ENCODE measurements at regions not wholly inside any gene's neighbourhood (a gene's known extent, or its start where the extent isn't known, plus 50 kb on each side); places are given as distances from the start of the nearest gene placed in this dataset.

DNA sequence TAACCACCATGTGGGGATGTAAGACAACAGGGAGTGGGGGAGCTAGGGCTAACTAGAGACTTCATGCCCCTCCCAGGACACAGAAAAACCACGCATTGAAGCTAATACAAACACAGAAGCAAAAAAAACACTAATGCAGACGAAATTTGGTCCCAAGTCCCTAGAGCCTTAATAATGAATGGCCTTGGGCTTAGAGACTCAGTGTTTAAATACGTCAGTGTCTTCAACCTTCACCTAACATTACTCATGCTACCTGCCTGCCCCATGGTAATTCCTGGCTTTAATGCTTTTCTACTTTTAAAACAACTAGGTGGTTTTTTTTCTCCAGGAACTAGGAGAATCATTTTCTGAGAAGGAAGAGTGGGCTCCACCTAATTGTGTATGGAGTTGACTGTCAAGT is 64.1 kb upstream of the ITSN2 start:
- DNase-seq (ENCODE audit: extremely low spot score), result no peak
- Histone ChIP-seq H3K27me3 (no peaks in the 10 kb centered on the region), H3K36me3 (no peaks in the 10 kb centered on the region), H3K9me3 (peaks cover 0 to 8% (median 0%) of the 10 kb centered on the region in 4 donors), H3K4me3 (no peak overlapping the region), H3K4me1 (peaks cover 0 to 17% (median 14%) of the 10 kb centered on the region in 4 donors), H3K27ac (replicated peaks in 1 of 4) (no peak overlapping the region)
- 84% methylated on average over 3 of the region's 3 CpGs for WGBS
- TF ChIP-seq EP300 (IDR thresholded peaks at IDR 0.05), result no peak
- TF ChIP-seq POLR2A (IDR thresholded peaks at IDR 0.05; ENCODE audit: low read depth), result no peak
- TF ChIP-seq POLR2AphosphoS5 (IDR thresholded peaks at IDR 0.05), result no peak
- TF ChIP-seq, protein P1, sequence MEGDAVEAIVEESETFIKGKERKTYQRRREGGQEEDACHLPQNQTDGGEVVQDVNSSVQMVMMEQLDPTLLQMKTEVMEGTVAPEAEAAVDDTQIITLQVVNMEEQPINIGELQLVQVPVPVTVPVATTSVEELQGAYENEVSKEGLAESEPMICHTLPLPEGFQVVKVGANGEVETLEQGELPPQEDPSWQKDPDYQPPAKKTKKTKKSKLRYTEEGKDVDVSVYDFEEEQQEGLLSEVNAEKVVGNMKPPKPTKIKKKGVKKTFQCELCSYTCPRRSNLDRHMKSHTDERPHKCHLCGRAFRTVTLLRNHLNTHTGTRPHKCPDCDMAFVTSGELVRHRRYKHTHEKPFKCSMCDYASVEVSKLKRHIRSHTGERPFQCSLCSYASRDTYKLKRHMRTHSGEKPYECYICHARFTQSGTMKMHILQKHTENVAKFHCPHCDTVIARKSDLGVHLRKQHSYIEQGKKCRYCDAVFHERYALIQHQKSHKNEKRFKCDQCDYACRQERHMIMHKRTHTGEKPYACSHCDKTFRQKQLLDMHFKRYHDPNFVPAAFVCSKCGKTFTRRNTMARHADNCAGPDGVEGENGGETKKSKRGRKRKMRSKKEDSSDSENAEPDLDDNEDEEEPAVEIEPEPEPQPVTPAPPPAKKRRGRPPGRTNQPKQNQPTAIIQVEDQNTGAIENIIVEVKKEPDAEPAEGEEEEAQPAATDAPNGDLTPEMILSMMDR (IDR thresholded peaks at IDR 0.05), result no peak
- intact Hi-C loops (cut with DNase I), result no loop called here

DNA sequence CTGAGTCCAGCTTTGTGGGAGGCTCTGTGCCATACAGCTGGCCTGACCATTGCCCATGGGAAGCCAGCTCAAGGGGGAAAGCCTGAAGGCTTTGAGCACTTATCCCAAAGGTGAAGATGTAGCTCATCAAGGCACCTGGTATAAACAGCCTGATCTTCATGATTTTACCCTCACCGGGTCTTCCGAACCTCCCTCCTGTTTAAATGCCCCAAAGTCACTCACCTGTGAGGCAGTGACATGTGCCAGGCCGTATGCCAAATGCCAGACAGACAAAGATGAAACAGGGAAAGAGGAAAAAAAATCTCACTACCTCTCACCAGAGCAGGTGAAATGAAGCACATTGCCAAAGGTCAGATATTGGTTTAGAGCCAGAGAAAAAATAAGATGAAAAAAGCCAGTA is 62.8 kb upstream of the ITSN2 start:
- DNase-seq (ENCODE audit: extremely low spot score), result no peak
- intact Hi-C loops (cut with DNase I), result no loop called here
- Histone ChIP-seq H3K27ac (replicated peaks in 1 of 4) (no peak overlapping the region), H3K9me3 (peaks cover 0 to 8% (median 0%) of the 10 kb centered on the region in 4 donors), H3K4me1 (peaks cover 0 to 12% (median 9%) of the 10 kb centered on the region in 4 donors), H3K27me3 (no peaks in the 10 kb centered on the region), H3K4me3 (no peak overlapping the region), H3K36me3 (no peaks in the 10 kb centered on the region)
- WGBS, result 77% methylated on average over 3 of the region's 3 CpGs
- no peak for TF ChIP-seq POLR2AphosphoS5 (IDR thresholded peaks at IDR 0.05)
- TF ChIP-seq, protein P1 (IDR thresholded peaks at IDR 0.05), result no peak
- TF ChIP-seq POLR2A (IDR thresholded peaks at IDR 0.05; ENCODE audit: low read depth), result no peak
- no peak for TF ChIP-seq EP300 (IDR thresholded peaks at IDR 0.05)

DNA sequence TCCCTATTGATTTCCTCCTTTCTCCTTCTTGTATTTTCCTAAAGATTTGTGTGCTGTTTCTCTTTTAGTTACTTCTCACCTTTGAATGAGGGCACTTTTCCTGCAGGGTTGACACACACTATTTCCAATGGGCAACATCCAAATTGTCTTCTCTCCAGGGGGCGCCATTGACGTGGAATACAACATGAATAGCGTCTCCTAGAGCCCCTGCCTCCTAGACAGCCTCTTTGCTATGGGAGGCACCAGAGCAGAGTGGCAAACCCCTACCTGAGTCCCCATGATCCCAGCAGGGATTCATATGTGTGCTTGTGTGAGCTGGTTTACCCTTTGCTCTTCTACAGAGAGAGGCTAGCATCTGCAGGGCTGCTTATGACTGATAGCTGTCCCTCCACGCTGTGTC is 61.3 kb upstream of the ITSN2 start:
- Histone ChIP-seq H3K9me3 (peaks cover 0 to 8% (median 0%) of the 10 kb centered on the region in 4 donors), H3K36me3 (no peaks in the 10 kb centered on the region), H3K27ac (replicated peaks in 1 of 4) (no peak overlapping the region), H3K27me3 (no peaks in the 10 kb centered on the region), H3K4me1 (peaks cover 0 to 6% (median 3%) of the 10 kb centered on the region in 4 donors), H3K4me3 (no peak overlapping the region)
- DNase-seq (ENCODE audit: extremely low spot score), result no peak
- intact Hi-C loops (cut with DNase I), result no loop called here
- WGBS, result 21% methylated on average over 4 of the region's 4 CpGs
- no peak for TF ChIP-seq POLR2AphosphoS5 (IDR thresholded peaks at IDR 0.05)
- TF ChIP-seq, protein P1 (IDR thresholded peaks at IDR 0.05), result peak; percentile 37 to 63 (median 50)

DNA sequence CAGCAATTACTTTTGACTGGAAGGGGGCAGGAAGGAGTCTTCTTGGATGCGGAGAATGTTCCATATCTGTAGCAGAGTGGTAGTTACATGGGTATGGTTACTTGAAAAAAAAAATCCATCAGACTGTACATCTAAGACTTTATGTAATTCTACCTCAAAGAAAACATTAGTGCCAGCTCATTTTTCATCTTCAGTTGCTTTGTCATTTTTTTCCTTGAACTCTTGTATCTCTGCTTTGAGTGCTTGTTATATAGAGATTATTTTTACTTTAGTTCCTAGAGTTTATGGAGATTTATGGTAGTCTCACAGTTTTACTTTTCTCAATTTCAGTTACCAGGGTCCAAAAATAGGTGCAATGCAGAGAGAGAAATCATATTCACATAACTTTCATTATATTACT is 60.0 kb upstream of the ITSN2 start:
- Histone ChIP-seq H3K27ac (replicated peaks in 1 of 4) (no peak overlapping the region), H3K27me3 (no peaks in the 10 kb centered on the region), H3K4me3 (no peak overlapping the region), H3K4me1 (peaks cover 0 to 6% (median 3%) of the 10 kb centered on the region in 4 donors), H3K9me3 (peaks cover 0 to 8% (median 0%) of the 10 kb centered on the region in 4 donors), H3K36me3 (no peaks in the 10 kb centered on the region)
- intact Hi-C loops (cut with DNase I), result no loop called here
- TF ChIP-seq POLR2AphosphoS5 (IDR thresholded peaks at IDR 0.05) (no peak), EP300 (IDR thresholded peaks at IDR 0.05) (no peak), POLR2A (IDR thresholded peaks at IDR 0.05; ENCODE audit: low read depth) (no peak)
- TF ChIP-seq, protein P1 (IDR thresholded peaks at IDR 0.05), result no peak
- 52% methylated on average over 1 of the region's 1 CpG for WGBS
- DNase-seq (ENCODE audit: extremely low spot score), result no peak

DNA sequence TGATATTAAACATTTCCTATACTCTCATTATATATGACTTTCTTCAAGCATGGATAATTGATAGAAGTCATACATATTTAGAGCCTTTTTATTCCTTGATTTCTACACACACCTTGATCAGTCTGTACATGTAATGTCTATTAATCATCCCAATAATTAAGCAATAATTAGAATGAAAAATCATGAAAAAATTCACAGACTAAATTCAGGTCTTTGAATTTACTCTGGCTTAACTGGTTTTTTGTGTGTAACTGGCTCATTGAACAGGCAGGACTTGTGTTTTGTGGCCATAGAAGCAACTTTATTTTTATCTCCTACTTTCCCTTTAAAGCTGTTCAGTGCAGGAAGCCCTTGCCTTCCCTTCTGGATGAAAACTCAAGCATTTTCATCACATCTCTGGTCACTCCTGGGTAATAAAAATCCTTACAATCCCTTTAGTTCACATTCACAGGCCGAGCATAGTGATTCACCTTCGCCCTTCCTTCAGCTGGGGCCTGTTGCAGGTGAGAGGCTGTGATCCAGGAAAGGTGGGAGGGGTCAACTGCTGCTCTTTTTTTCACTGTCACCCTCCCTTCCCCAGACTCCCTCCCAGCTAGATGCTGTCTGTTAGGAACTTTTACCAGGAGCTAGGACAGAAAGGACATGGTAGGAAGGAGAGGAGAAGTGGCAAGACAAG is 58.0 kb upstream of the ITSN2 start:
- 84% methylated on average over 2 of the region's 2 CpGs for WGBS
- TF ChIP-seq EP300 (IDR thresholded peaks at IDR 0.05) (no peak), POLR2A (IDR thresholded peaks at IDR 0.05; ENCODE audit: low read depth) (no peak), POLR2AphosphoS5 (IDR thresholded peaks at IDR 0.05) (no peak)
- TF ChIP-seq, protein P1 (IDR thresholded peaks at IDR 0.05), result no peak
- intact Hi-C loops (cut with DNase I), result no loop called here
- H3K27ac ChIP-seq (replicated peaks in 1 of 4), result no peak overlapping the region
- no peaks in the 10 kb centered on the region for H3K36me3 ChIP-seq
- DNase-seq (ENCODE audit: extremely low spot score), result no peak
- H3K4me1 ChIP-seq, result peaks cover 0 to 6% (median 3%) of the 10 kb centered on the region in 4 donors
- no peak overlapping the region for H3K4me3 ChIP-seq
- peaks cover 0 to 8% (median 0%) of the 10 kb centered on the region in 4 donors for H3K9me3 ChIP-seq
- no peaks in the 10 kb centered on the region for H3K27me3 ChIP-seq

Measured in esophagus muscularis mucosa (tissue), 4 donors.